SK-N-SH treated with all-trans-retinoic acid at 6 μM for 48 hours (cell line): ENCODE measurements at regions not wholly inside any gene's neighbourhood (a gene's known extent, or its start where the extent isn't known, plus 50 kb on each side); places are given as distances from the start of the nearest gene placed in this dataset.

Source experiments
- ATAC-seq: fragments of 200-7000 bp; cut with Tn5 transposase; 3 replicates; pipeline ENCODE4 v1.9.1; 2020; ENCODE audit warnings: mild to moderate bottlenecking, moderate library complexity
- ARNTL ChIP-seq: fragments of 450-650 bp; formaldehyde crosslinking; IDR thresholded peaks from 2 replicates; pipeline ENCODE4 v1.5.0; 2020; ENCODE audit warnings: low read depth, mild to moderate bottlenecking, moderate library complexity, borderline replicate concordance
- BACH2 ChIP-seq: fragments of 250-450 bp; sonication (Bioruptor Pico); IDR thresholded peaks from 2 replicates; pipeline ENCODE4 v1.9.0; 2021; ENCODE audit warnings: mild to moderate bottlenecking, borderline replicate concordance
- CSDC2 ChIP-seq: fragments of 250-450 bp; sonication (Bioruptor Pico); IDR thresholded peaks from 2 replicates; pipeline ENCODE4 v1.5.0; 2020; ENCODE audit warnings: mild to moderate bottlenecking, moderate library complexity
- ESRRG ChIP-seq: fragments of 250-450 bp; sonication (Bioruptor Pico); IDR thresholded peaks from 2 replicates; pipeline ENCODE4 v1.6.1; 2021; ENCODE audit warnings: mild to moderate bottlenecking
- GLIS3 ChIP-seq: fragments of 250-450 bp; sonication (Bioruptor Pico); IDR thresholded peaks from 2 replicates; pipeline ENCODE4 v1.5.0; 2020; ENCODE audit warnings: mild to moderate bottlenecking, moderate library complexity
- ISL1 ChIP-seq: fragments of 250-450 bp; sonication (Bioruptor Pico); IDR thresholded peaks from 2 replicates; pipeline ENCODE4 v2.1.2; 2022; ENCODE audit warnings: mild to moderate bottlenecking, moderate library complexity
- OSR1 ChIP-seq: fragments of 250-450 bp; sonication (Bioruptor Pico); IDR thresholded peaks from 2 replicates; pipeline ENCODE4 v1.8.0; 2022; ENCODE audit warnings: moderate library complexity, mild to moderate bottlenecking, inconsistent platforms
- RARB ChIP-seq: fragments of 250-450 bp; sonication (Bioruptor Pico); IDR thresholded peaks from 2 replicates; pipeline ENCODE4 v1.8.0; 2021; ENCODE audit warnings: mild to moderate bottlenecking, moderate library complexity
- SNAI2 ChIP-seq: fragments of 250-450 bp; sonication (Bioruptor Pico); IDR thresholded peaks from 2 replicates; pipeline ENCODE4 v1.5.0; 2020; ENCODE audit warnings: mild to moderate bottlenecking, moderate library complexity
- TOX ChIP-seq: fragments of 250-450 bp; sonication (Bioruptor Pico); IDR thresholded peaks from 2 replicates; pipeline ENCODE4 v1.8.0; 2021; ENCODE audit warnings: mild to moderate bottlenecking, moderate library complexity, borderline replicate concordance
- ZC3H10 ChIP-seq: fragments of 250-450 bp; sonication (Bioruptor Pico); IDR thresholded peaks from 2 replicates; pipeline ENCODE4 v1.5.1; 2021; ENCODE audit warnings: mild to moderate bottlenecking, moderate library complexity
- ZFP3 ChIP-seq: fragments of 250-450 bp; sonication (Bioruptor Pico); IDR thresholded peaks from 2 replicates; pipeline ENCODE4 v1.5.0; 2020; ENCODE audit warnings: mild to moderate bottlenecking, moderate library complexity
- ZFP30 ChIP-seq: fragments of 450-650 bp; formaldehyde crosslinking; IDR thresholded peaks from 2 replicates; pipeline ENCODE4 v1.5.0; 2022; ENCODE audit warnings: mild to moderate bottlenecking, moderate library complexity
- ZNF70 ChIP-seq: fragments of 450-650 bp; formaldehyde crosslinking; IDR thresholded peaks from 2 replicates; pipeline ENCODE4 v1.5.0; 2020; ENCODE audit warnings: mild to moderate bottlenecking, moderate library complexity
- ZNF8 ChIP-seq: fragments of 450-650 bp; formaldehyde crosslinking; IDR thresholded peaks from 2 replicates; pipeline ENCODE4 v1.5.0; 2020; ENCODE audit warnings: mild to moderate bottlenecking, moderate library complexity
- TF ChIP-seq, protein P1 (sequence below): fragments of 250-450 bp; sonication (Bioruptor Pico); IDR thresholded peaks from 2 replicates; pipeline ENCODE4 v1.8.0; 2020; ENCODE audit warnings: mild to moderate bottlenecking, moderate library complexity, borderline replicate concordance
- TF ChIP-seq, protein P2 (sequence below): fragments of 250-450 bp; sonication (Bioruptor Pico); IDR thresholded peaks from 2 replicates; pipeline ENCODE4 v1.5.1; 2021; ENCODE audit warnings: mild to moderate bottlenecking, moderate library complexity
- TF ChIP-seq, protein P3 (sequence below): fragments of 250-450 bp; sonication (Bioruptor Pico); IDR thresholded peaks from 2 replicates; pipeline ENCODE4 v1.8.0; 2021; ENCODE audit warnings: low read depth, mild to moderate bottlenecking, moderate library complexity, borderline replicate concordance
- TF ChIP-seq, protein P4 (sequence below): fragments of 250-450 bp; sonication (Bioruptor Pico); IDR thresholded peaks from 2 replicates; pipeline ENCODE4 v1.5.0; 2020; ENCODE audit warnings: mild to moderate bottlenecking, moderate library complexity
- TF ChIP-seq, protein P5 (sequence below): fragments of 250-450 bp; sonication (Bioruptor Pico); IDR thresholded peaks from 2 replicates; pipeline ENCODE4 v1.5.1; 2020; ENCODE audit warnings: low read depth, mild to moderate bottlenecking, moderate library complexity

DNA sequence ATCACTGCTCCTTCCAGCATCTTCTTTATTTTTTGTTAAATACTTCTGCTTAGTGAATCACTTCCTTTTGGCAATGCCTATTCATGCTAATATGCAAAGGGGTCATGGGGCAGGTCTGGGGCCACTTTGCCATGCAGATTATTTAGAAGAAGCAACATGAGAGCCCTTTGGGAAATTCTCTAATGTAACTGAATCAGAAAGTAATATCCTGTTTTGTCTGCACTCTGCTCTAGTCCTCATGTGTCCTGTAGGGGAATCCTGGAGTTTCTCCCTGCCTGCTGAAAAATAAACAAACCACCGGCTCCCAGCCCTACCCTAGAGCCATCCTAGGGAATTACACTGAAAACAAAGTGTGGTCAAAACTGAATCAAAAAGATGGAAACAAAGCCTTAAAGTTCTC lies 176.5 kb upstream of the POU2AF2 start:
- peak; percentile 56; the same call in 2 of the 3 replicates for ATAC-seq
- TF ChIP-seq, protein P1, sequence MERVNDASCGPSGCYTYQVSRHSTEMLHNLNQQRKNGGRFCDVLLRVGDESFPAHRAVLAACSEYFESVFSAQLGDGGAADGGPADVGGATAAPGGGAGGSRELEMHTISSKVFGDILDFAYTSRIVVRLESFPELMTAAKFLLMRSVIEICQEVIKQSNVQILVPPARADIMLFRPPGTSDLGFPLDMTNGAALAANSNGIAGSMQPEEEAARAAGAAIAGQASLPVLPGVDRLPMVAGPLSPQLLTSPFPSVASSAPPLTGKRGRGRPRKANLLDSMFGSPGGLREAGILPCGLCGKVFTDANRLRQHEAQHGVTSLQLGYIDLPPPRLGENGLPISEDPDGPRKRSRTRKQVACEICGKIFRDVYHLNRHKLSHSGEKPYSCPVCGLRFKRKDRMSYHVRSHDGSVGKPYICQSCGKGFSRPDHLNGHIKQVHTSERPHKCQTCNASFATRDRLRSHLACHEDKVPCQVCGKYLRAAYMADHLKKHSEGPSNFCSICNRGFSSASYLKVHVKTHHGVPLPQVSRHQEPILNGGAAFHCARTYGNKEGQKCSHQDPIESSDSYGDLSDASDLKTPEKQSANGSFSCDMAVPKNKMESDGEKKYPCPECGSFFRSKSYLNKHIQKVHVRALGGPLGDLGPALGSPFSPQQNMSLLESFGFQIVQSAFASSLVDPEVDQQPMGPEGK (CRISPR knock-in tag) = no peak
- TF ChIP-seq OSR1 (CRISPR knock-in tag) (no peak), ZNF8 (no peak), ESRRG (CRISPR knock-in tag) (no peak), ZFP30 (no peak), ZNF70 (CRISPR knock-in tag) (no peak), ISL1 (CRISPR knock-in tag) (no peak), TOX (no peak), CSDC2 (CRISPR knock-in tag) (no peak), RARB (CRISPR knock-in tag) (no peak), ARNTL (CRISPR knock-in tag) (no peak)
- TF ChIP-seq, protein P2, sequence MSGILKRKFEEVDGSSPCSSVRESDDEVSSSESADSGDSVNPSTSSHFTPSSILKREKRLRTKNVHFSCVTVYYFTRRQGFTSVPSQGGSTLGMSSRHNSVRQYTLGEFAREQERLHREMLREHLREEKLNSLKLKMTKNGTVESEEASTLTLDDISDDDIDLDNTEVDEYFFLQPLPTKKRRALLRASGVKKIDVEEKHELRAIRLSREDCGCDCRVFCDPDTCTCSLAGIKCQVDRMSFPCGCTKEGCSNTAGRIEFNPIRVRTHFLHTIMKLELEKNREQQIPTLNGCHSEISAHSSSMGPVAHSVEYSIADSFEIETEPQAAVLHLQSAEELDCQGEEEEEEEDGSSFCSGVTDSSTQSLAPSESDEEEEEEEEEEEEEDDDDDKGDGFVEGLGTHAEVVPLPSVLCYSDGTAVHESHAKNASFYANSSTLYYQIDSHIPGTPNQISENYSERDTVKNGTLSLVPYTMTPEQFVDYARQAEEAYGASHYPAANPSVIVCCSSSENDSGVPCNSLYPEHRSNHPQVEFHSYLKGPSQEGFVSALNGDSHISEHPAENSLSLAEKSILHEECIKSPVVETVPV (CRISPR knock-in tag) = no peak
- TF ChIP-seq, protein P3, sequence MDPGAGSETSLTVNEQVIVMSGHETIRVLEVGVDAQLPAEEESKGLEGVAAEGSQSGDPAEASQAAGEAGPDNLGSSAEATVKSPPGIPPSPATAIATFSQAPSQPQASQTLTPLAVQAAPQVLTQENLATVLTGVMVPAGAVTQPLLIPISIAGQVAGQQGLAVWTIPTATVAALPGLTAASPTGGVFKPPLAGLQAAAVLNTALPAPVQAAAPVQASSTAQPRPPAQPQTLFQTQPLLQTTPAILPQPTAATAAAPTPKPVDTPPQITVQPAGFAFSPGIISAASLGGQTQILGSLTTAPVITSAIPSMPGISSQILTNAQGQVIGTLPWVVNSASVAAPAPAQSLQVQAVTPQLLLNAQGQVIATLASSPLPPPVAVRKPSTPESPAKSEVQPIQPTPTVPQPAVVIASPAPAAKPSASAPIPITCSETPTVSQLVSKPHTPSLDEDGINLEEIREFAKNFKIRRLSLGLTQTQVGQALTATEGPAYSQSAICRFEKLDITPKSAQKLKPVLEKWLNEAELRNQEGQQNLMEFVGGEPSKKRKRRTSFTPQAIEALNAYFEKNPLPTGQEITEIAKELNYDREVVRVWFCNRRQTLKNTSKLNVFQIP (CRISPR knock-in tag) = no peak

DNA sequence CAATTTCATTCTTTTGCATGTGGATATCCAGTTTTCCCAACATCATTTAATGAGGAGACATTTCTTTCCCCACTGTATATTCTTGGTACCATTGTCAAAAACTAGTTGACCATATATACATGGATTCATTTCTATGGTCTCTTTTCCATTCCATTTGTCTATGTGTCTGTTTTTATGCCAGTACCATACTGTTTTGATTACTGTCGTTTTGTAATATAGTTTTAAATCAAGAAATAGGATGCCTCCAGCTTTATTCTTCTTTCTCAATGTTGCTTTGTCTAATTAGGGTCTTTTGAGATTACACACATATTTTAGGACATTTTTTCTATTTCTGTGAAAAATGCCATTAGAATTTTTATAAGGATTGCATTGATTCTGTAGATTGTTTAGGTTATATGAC lies 177.5 kb upstream of the POU2AF2 start:
- no peak for ATAC-seq
- TF ChIP-seq, protein P4, sequence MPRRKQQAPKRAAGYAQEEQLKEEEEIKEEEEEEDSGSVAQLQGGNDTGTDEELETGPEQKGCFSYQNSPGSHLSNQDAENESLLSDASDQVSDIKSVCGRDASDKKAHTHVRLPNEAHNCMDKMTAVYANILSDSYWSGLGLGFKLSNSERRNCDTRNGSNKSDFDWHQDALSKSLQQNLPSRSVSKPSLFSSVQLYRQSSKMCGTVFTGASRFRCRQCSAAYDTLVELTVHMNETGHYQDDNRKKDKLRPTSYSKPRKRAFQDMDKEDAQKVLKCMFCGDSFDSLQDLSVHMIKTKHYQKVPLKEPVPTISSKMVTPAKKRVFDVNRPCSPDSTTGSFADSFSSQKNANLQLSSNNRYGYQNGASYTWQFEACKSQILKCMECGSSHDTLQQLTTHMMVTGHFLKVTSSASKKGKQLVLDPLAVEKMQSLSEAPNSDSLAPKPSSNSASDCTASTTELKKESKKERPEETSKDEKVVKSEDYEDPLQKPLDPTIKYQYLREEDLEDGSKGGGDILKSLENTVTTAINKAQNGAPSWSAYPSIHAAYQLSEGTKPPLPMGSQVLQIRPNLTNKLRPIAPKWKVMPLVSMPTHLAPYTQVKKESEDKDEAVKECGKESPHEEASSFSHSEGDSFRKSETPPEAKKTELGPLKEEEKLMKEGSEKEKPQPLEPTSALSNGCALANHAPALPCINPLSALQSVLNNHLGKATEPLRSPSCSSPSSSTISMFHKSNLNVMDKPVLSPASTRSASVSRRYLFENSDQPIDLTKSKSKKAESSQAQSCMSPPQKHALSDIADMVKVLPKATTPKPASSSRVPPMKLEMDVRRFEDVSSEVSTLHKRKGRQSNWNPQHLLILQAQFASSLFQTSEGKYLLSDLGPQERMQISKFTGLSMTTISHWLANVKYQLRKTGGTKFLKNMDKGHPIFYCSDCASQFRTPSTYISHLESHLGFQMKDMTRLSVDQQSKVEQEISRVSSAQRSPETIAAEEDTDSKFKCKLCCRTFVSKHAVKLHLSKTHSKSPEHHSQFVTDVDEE (CRISPR knock-in tag) = no peak
- TF ChIP-seq ZFP30 (no peak), ZFP3 (CRISPR knock-in tag) (no peak), ZNF70 (CRISPR knock-in tag) (no peak)
- TF ChIP-seq, protein P3 (CRISPR knock-in tag) = no peak
- TF ChIP-seq, protein P2 (CRISPR knock-in tag) = no peak

DNA sequence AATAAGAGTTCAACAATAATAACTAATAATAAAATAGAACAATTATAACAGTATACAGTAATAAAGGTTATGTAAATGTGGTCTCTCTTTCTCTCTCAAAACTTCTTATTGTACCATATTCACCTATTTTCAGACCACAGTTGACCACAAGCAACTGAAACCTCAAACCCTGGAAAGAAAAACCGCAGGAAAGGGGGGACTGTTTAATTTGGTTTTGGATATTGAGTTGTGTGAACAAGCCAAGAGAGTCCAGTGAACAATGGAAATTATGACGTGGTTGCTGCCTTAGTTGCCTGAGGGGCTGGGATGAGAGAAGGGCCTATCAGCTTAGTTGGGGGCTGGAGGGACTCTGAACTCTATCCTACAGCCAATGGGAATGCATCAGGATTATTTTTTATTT lies 178.7 kb upstream of the POU2AF2 start:
- no peak for ATAC-seq
- TF ChIP-seq, protein P4 (CRISPR knock-in tag) = no peak
- TF ChIP-seq SNAI2 (CRISPR knock-in tag) (no peak), RARB (CRISPR knock-in tag) (no peak), ZFP3 (CRISPR knock-in tag) (no peak), BACH2 (CRISPR knock-in tag) (no peak), GLIS3 (no peak), ZNF8 (no peak), ZC3H10 (no peak), ESRRG (CRISPR knock-in tag) (no peak), ZFP30 (no peak)
- TF ChIP-seq, protein P3 (CRISPR knock-in tag) = no peak
- TF ChIP-seq, protein P5, sequence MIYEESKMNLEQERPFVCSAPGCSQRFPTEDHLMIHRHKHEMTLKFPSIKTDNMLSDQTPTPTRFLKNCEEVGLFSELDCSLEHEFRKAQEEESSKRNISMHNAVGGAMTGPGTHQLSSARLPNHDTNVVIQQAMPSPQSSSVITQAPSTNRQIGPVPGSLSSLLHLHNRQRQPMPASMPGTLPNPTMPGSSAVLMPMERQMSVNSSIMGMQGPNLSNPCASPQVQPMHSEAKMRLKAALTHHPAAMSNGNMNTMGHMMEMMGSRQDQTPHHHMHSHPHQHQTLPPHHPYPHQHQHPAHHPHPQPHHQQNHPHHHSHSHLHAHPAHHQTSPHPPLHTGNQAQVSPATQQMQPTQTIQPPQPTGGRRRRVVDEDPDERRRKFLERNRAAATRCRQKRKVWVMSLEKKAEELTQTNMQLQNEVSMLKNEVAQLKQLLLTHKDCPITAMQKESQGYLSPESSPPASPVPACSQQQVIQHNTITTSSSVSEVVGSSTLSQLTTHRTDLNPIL (CRISPR knock-in tag) = no peak
